GM12878 (cell line): ENCODE measurements at regions not wholly inside any gene's neighbourhood (a gene's known extent, or its start where the extent isn't known, plus 50 kb on each side); places are given as distances from the start of the nearest gene placed in this dataset.

ENCODE experiments used
- ATAC-seq: fragments of 200-7000 bp; cut with Tn5 transposase; 3 replicates; pipeline ENCODE4 v1.9.1; 2020; ENCODE audit warnings: mild to moderate bottlenecking, moderate library complexity
- BruUV-seq: library from RNA; stranded (reverse); fragments of 400-500 nt; replicated peaks from 2 replicates; lab custom pipeline; 2021; lab: Mats Ljungman, UMichigan
- CTCF ChIA-PET: fragments of 300-600 bp; sonication (Branson Sonifier 250); formaldehyde crosslinking; extraction: SDS; loops from one replicate; lab custom pipeline; 2021; ENCODE audit warnings: inconsistent platforms; lab: Yijun Ruan, JAX
- POLR2A ChIA-PET: fragments of 350-600 bp; formaldehyde crosslinking; extraction: SDS; loops from one replicate; lab custom pipeline; 2021; ENCODE audit warnings: inconsistent platforms; lab: Charles Lee
- RAD21 ChIA-PET: fragments of 300-600 bp; sonication (Branson Sonifier 250); formaldehyde crosslinking; loops from one replicate; lab custom pipeline; 2023; ENCODE audit warnings: antibody characterized with exemption; ENCODE audit not compliant: unreplicated experiment; lab: Charles Lee
- SMC1A ChIA-PET: fragments of 300-600 bp; sonication (Branson Sonifier 250); formaldehyde crosslinking; loops from one replicate; lab custom pipeline; 2023; ENCODE audit not compliant: unreplicated experiment, uncharacterized antibody; lab: Charles Lee
- DNase-seq: peaks from one replicate; pipeline ENCODE4 v3.0.0-alpha.2; 2011; ENCODE audit warnings: low read depth, low spot score
- FAIRE-seq: peaks from 3 replicates; lab custom pipeline; 2011; peaks lifted over from hg19 to GRCh38; lab: Jason Lieb, UNC
- H2AFZ ChIP-seq: 2 replicates; pipeline ENCODE4 v1.6.0; 2011; ENCODE audit warnings: low read depth, low read length, control low read depth; ENCODE audit not compliant: control insufficient read depth
- H3K27ac ChIP-seq: 2 replicates; pipeline ENCODE4 v1.5.1; 2011; ENCODE audit warnings: control low read depth; ENCODE audit not compliant: control insufficient read depth, insufficient read depth
- H3K27me3 ChIP-seq, 2 experiments: replicated peaks in 1 of 2; 2 replicates each; pipeline versions ENCODE4 v1.6.0 to v1.6.1; 2011; ENCODE audit warnings: low read length in 1 of 2; ENCODE audit not compliant: control insufficient read depth in 2 of 2, insufficient read depth in 2 of 2
- H3K36me3 ChIP-seq, 2 experiments: 2 replicates each; pipeline ENCODE4 v1.5.1; 2011; ENCODE audit warnings: low read length in 1 of 2; ENCODE audit not compliant: control insufficient read depth in 2 of 2, insufficient read depth in 2 of 2
- H3K4me1 ChIP-seq: 2 replicates; pipeline ENCODE4 v1.6.1; 2011; ENCODE audit warnings: mild to moderate bottlenecking, low read length, moderate library complexity, mixed read lengths; ENCODE audit not compliant: control insufficient read depth, insufficient read depth
- H3K4me2 ChIP-seq: 2 replicates; pipeline ENCODE4 v1.6.0; 2011; ENCODE audit warnings: control low read depth; ENCODE audit not compliant: control insufficient read depth, insufficient read depth
- H3K4me3 ChIP-seq: fragments of 200-600 bp; sonication (generic); 2 replicates; pipeline ENCODE4 v1.5.1; 2016
- H3K79me2 ChIP-seq: 2 replicates; pipeline ENCODE4 v1.6.0; 2011; ENCODE audit warnings: low read length; ENCODE audit not compliant: control insufficient read depth, insufficient read depth
- H3K9ac ChIP-seq: 2 replicates; pipeline ENCODE4 v1.8.0; 2011; ENCODE audit warnings: low read length, control low read depth, mixed read lengths; ENCODE audit not compliant: control insufficient read depth, insufficient read depth
- H3K9me3 ChIP-seq: replicated peaks from 3 replicates; pipeline ENCODE4 v1.5.1; 2011; ENCODE audit warnings: mild to moderate bottlenecking, low read length; ENCODE audit not compliant: control insufficient read depth, insufficient read depth
- H4K20me1 ChIP-seq: 2 replicates; pipeline ENCODE4 v1.6.0; 2011; ENCODE audit not compliant: control insufficient read depth, insufficient read depth
- ASH2L ChIP-seq: fragments of 300-600, 200-600 bp; sonication (generic); IDR thresholded peaks from 2 replicates; pipeline ENCODE4 v1.6.1; 2017; ENCODE audit warnings: low read depth, mild to moderate bottlenecking, borderline replicate concordance
- BMI1 ChIP-seq: fragments of 450-650 bp; IDR thresholded peaks from 2 replicates; pipeline ENCODE4 v1.6.1; 2016; ENCODE audit warnings: mild to moderate bottlenecking, moderate library complexity, borderline replicate concordance
- ELK1 ChIP-seq: IDR thresholded peaks from 2 replicates; pipeline ENCODE4 v1.6.1; 2012; ENCODE audit warnings: low read depth, low read length, improper control_type of control experiment
- FOXM1 ChIP-seq: IDR thresholded peaks from 2 replicates; pipeline ENCODE4 v1.6.1; 2012; ENCODE audit warnings: low read depth, mild to moderate bottlenecking, inconsistent platforms, low read length, moderate library complexity
- IKZF2 ChIP-seq, 2 experiments: fragments of 450-650 bp; IDR thresholded peaks; 2 replicates each; pipeline ENCODE4 v1.6.1; 2017; ENCODE audit warnings: mild to moderate bottlenecking in 2 of 2, moderate library complexity in 2 of 2
- JUND ChIP-seq: IDR thresholded peaks from 2 replicates; pipeline ENCODE4 v1.6.1; 2012; ENCODE audit warnings: low read depth, mild to moderate bottlenecking, low read length, improper control_type of control experiment, moderate library complexity
- MLLT1 ChIP-seq: fragments of 450-650 bp; IDR thresholded peaks from 2 replicates; pipeline ENCODE4 v1.6.1; 2016; ENCODE audit warnings: mild to moderate bottlenecking
- NBN ChIP-seq: fragments of 450-650 bp; IDR thresholded peaks from 2 replicates; pipeline ENCODE4 v1.6.1; 2016
- NFIC ChIP-seq: IDR thresholded peaks from 2 replicates; pipeline ENCODE4 v1.6.1; 2012; ENCODE audit warnings: low read depth, mild to moderate bottlenecking, inconsistent platforms, low read length, moderate library complexity
- WGBS: methylation state at CpG from one replicate; pipeline ENCODE4 v1.1.6; 2016; ENCODE audit warnings: low lambda C conversion rate; ENCODE audit not compliant: insufficient replicate concordance, insufficient coverage; ENCODE audit errors: missing lambda C conversion rate; 5-methylcytosine and 5-hydroxymethylcytosine counted together
- in situ Hi-C: fragments of 300-500 bp; cut with MboI; formaldehyde crosslinking; loops from 9 replicates; pipeline ENCODE4 v1.14.3; 2018; ENCODE audit warnings: mixed read lengths
- intact Hi-C: fragments of 100-400 bp; cut with micrococcal nuclease; formaldehyde crosslinking; loops from one replicate; pipeline ENCODE4 v1.14.2; 2022; ENCODE audit not compliant: unreplicated experiment

- TF ChIP-seq ASH2L: no peak
- TF ChIP-seq, all 136 proteins: peak for 0
- in situ Hi-C loops: no loop called here
- WGBS: 51% methylated on average over 31 of the region's 32 CpGs
- DNase-seq: no peak
- no peaks in the 10 kb centered on the region for H3K9me3 ChIP-seq
- CTCF ChIA-PET: no interaction called here
- H3K4me1 ChIP-seq: no peaks in the 10 kb centered on the region
- no peak overlapping the region for H3K4me2 ChIP-seq
- BruUV-seq: no TSS peak
- no peak overlapping the region for H3K4me3 ChIP-seq
- intact Hi-C loops: no loop called here
- H3K27me3 ChIP-seq: no peaks in the 10 kb centered on the region
- SMC1A ChIA-PET: no interaction called here
- H3K9ac ChIP-seq: no peak overlapping the region
- POLR2A ChIA-PET: no interaction called here
- ATAC-seq: no peak
- no peaks in the 10 kb centered on the region for H4K20me1 ChIP-seq
- no peak overlapping the region for H3K27ac ChIP-seq
- no peak overlapping the region for H2AFZ ChIP-seq
- no peak for FAIRE-seq
- RAD21 ChIA-PET: no interaction called here
- H3K79me2 ChIP-seq: no peaks in the 10 kb centered on the region
- H3K36me3 ChIP-seq: no peaks in the 10 kb centered on the region
These were observed 141.9 kb downstream of the KIF26A start for GRCh38 chr14:104280085-104280901.

- no peak overlapping the region for H3K27ac ChIP-seq
- H3K9me3 ChIP-seq: no peaks in the 10 kb centered on the region
- no peak overlapping the region for H2AFZ ChIP-seq
- in situ Hi-C loops: no loop called here
- no peak for DNase-seq
- CTCF ChIA-PET: no interaction called here
- SMC1A ChIA-PET: no interaction called here
- no peak overlapping the region for H3K9ac ChIP-seq
- WGBS: 18% methylated on average over 21 of the region's 24 CpGs
- no peak for ATAC-seq
- no peaks in the 10 kb centered on the region for H3K79me2 ChIP-seq
- POLR2A ChIA-PET: no interaction called here
- H3K4me2 ChIP-seq: no peak overlapping the region
- H3K4me1 ChIP-seq: no peaks in the 10 kb centered on the region
- no peaks in the 10 kb centered on the region for H3K36me3 ChIP-seq
- RAD21 ChIA-PET: no interaction called here
- no peaks in the 10 kb centered on the region for H3K27me3 ChIP-seq
- FAIRE-seq: no peak
- H4K20me1 ChIP-seq: no peaks in the 10 kb centered on the region
- intact Hi-C loops: no loop called here
- no peak overlapping the region for H3K4me3 ChIP-seq
- no TSS peak for BruUV-seq
- no peak for TF ChIP-seq NBN
- no peak for TF ChIP-seq FOXM1
- no peak for TF ChIP-seq IKZF2 (IDR thresholded peaks at IDR 0.05)
- no peak for TF ChIP-seq MLLT1
- no peak for TF ChIP-seq ELK1
- no peak for TF ChIP-seq NFIC
- TF ChIP-seq JUND: no peak
- TF ChIP-seq BMI1: no peak
These were observed 142.7 kb downstream of the KIF26A start for GRCh38 chr14:104280902-104281767.
